Skeletal muscle tissue (tissue), 3 donors: ENCODE measurements at regions not wholly inside any gene's neighbourhood (a gene's known extent, or its start where the extent isn't known, plus 50 kb on each side); places are given as distances from the start of the nearest gene placed in this dataset.
"Not testable (repeated sequence)": the region's sequence is repeated elsewhere in the genome, so short reads cannot be mapped to it uniquely, and the experiment has no call there.

Experiments
- H3K27ac ChIP-seq: one replicate; pipeline ENCODE4 v1.7.0; 2013; ENCODE audit warnings: mild to moderate bottlenecking, low read depth, low read length, inconsistent platforms
- H3K27me3 ChIP-seq, 3 donors: one replicate each; pipeline ENCODE4 v1.7.0; 2013; ENCODE audit warnings: low read length in 3 of 3; ENCODE audit not compliant: control insufficient read depth in 3 of 3, insufficient read depth in 3 of 3
- H3K36me3 ChIP-seq, 3 donors: one replicate each; pipeline ENCODE4 v1.7.0; 2013; ENCODE audit warnings: low read length in 3 of 3; ENCODE audit not compliant: control insufficient read depth in 3 of 3, insufficient read depth in 3 of 3
- H3K4me1 ChIP-seq, 3 donors: one replicate each; pipeline ENCODE4 v1.7.0; 2013; ENCODE audit warnings: low read length in 3 of 3, mild to moderate bottlenecking in 3 of 3; ENCODE audit not compliant: control insufficient read depth in 3 of 3, insufficient read depth in 3 of 3
- H3K4me3 ChIP-seq, 3 donors: one replicate each; pipeline ENCODE4 v1.7.0; 2013; ENCODE audit warnings: low read length in 3 of 3
- H3K9ac ChIP-seq, 3 donors: one replicate each; pipeline ENCODE4 v1.7.0; 2013; ENCODE audit warnings: low read length in 3 of 3, mild to moderate bottlenecking in 3 of 3, moderate library complexity in 2 of 3, low read depth in 1 of 3
- H3K9me3 ChIP-seq, 3 donors: one replicate each; pipeline ENCODE4 v1.7.0; 2013; ENCODE audit warnings: low read length in 3 of 3; ENCODE audit not compliant: control insufficient read depth in 3 of 3
- donor health status: Osteomylitis.

DNA sequence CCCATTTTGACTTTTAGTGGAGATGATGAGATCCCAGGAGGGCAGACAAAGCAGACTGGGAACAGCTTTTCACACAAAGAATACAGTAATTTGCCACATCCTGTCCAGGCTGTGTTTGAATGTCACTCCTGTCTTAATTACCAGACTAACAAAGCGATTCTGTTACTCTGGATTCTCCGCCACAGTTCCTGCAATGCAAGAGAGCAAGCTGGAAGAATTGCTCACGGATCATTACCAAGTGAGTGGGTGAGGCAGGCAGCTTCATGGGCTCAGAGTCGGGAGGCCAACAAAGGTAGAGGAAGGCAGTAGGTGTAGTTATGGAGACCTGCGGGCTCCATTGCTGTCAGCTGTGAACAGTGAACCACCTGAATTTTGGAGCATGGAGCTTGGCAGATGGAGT is 250.5 kb upstream of the ATP5MC3 start:
- no peak overlapping the region for H3K9ac ChIP-seq
- H3K4me3 ChIP-seq = no peak overlapping the region
- H3K36me3 ChIP-seq = no peaks in the 10 kb centered on the region
- H3K27me3 ChIP-seq = no peaks in the 10 kb centered on the region
- no peak overlapping the region for H3K27ac ChIP-seq
- peaks cover 0 to 3% (median 0%) of the 10 kb centered on the region in 3 donors for H3K9me3 ChIP-seq
- no peaks in the 10 kb centered on the region for H3K4me1 ChIP-seq

DNA sequence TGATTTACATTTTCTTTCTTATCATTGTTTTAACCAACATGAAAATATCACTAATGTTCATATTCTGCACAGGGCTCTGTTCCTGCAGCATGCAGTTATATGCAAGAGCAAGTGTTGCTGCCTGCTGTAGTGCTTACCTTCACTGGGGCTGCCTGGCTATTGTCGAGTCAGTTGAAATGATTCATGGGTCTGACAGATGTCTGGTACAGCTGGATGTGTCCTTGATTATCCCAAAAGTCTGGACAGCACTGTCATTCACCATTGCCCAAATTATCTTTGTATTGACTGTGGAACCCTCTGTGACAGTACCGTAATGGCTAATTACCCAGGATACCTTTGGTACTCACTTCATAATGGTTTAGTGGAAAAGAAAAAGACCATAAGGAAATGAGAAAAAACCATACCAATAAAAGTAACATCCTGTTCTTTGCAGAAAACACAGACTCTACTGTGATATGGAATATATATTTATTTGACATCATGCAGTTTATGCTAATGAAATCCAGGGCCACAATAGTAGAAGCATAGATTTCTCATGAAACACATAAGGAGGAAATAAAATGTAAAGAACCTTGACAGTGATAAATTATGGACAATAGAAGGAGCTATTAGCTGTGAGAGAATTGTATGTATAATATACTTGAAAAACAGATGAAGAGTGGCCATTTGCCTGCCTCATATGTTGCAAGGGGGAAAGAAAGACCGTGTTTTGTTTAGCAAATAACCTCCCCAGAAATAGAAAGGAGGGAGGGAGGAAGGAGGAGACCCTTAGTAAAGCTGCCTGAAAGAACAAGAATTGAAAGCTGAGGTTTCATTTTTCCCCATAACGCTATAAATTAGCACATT is 249.8 kb upstream of the ATP5MC3 start:
- no peaks in the 10 kb centered on the region for H3K27me3 ChIP-seq
- H3K4me1 ChIP-seq = no peaks in the 10 kb centered on the region
- no peaks in the 10 kb centered on the region for H3K36me3 ChIP-seq
- no peak overlapping the region for H3K4me3 ChIP-seq
- H3K27ac ChIP-seq = no peak overlapping the region
- H3K9ac ChIP-seq = no peak overlapping the region
- H3K9me3 ChIP-seq = peaks cover 0 to 3% (median 0%) of the 10 kb centered on the region in 3 donors

DNA sequence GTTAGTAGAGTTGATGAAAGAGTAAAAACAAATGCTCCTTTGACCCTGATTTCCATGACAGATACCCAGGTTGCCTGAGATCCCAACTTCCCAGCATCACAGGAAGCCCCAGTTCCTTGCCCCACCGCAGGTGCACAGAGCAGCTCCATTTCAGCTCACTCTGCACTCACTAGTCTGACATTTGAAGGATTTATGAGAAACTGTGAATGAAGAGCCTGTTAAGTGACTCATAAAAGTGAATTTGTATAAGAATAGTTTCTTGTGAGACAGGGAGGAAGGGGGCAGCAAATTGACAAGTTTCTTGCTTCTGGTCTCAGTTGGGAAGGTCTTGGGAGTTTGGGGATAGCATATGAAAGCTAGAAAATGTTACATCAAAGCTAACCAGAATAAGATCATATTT is 248.7 kb upstream of the ATP5MC3 start:
- Histone ChIP-seq H3K4me1 (no peaks in the 10 kb centered on the region), H3K27me3 (no peaks in the 10 kb centered on the region), H3K36me3 (no peaks in the 10 kb centered on the region), H3K4me3 (no peak overlapping the region), H3K9ac (no peak overlapping the region), H3K9me3 (peaks cover 0 to 3% (median 0%) of the 10 kb centered on the region in 3 donors), H3K27ac (no peak overlapping the region)

DNA sequence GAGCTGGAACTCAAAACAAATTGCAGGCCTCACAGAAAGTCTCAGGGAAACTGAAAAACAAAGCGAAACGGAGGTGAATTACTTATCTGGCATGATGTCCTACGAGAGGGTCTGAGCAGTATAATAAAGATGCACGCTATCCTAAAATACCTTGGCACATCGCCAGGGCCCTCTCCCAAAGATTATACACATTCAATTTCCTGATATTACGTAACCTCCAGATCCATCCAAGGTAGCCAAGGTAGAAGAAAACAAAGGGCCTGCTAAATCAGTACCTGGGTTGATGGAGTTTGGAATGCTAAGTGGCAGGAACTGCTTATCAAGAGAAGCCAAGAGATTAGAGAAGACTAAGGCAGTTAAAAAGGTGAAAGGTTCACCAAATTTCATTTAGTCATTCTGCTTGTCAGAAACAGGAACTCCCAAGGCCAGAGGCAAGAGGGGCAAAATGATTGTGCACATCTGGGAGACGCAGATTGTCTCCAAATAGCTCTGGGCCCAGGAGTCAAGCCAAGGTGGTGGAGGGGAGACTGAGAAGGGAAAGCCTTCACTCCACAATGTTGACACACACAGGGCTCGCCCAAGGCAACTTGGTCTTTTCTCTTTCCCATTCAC is 236.8 kb upstream of the ATP5MC3 start:
- Histone ChIP-seq H3K9me3 (peaks cover 0 to 2% (median 0%) of the 10 kb centered on the region in 3 donors), H3K36me3 (no peaks in the 10 kb centered on the region), H3K4me3 (no peak overlapping the region), H3K9ac (no peak overlapping the region), H3K27ac (no peak overlapping the region), H3K27me3 (peaks cover 0 to 2% (median 2%) of the 10 kb centered on the region in 3 donors), H3K4me1 (no peaks in the 10 kb centered on the region)

DNA sequence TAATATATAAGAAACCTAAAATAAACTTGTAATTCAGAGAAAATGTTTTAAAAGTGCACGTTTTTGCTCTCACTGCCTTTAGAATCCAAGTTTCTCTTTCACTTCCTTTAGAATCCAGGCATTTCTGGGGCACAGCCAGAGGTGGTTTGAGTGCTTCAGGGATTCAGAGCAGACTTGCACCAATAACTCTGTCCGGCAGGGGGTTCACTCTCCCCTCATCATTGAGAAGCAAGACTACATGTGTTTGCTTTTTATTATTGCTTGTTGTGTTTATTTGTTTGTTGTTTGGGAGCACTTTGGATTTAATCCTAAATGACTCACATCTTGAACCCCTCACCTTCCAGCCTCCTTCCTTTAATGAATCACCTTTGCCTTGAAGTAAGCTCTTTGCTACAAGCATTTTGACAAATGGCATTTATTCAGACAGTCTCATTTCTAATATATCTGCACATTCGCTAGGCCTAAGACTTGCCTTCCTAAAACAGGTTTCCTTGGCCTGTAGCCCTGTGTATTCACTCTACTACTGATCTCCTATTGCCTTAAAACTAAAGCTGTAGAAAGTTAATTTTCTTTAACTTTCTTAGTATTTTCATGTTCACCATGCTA is 233.5 kb upstream of the ATP5MC3 start:
- Histone ChIP-seq H3K36me3 (no peaks in the 10 kb centered on the region), H3K4me1 (no peaks in the 10 kb centered on the region), H3K27me3 (no peaks in the 10 kb centered on the region), H3K9ac (no peak overlapping the region), H3K27ac (no peak overlapping the region), H3K9me3 (no peaks in the 10 kb centered on the region), H3K4me3 (no peak overlapping the region)

DNA sequence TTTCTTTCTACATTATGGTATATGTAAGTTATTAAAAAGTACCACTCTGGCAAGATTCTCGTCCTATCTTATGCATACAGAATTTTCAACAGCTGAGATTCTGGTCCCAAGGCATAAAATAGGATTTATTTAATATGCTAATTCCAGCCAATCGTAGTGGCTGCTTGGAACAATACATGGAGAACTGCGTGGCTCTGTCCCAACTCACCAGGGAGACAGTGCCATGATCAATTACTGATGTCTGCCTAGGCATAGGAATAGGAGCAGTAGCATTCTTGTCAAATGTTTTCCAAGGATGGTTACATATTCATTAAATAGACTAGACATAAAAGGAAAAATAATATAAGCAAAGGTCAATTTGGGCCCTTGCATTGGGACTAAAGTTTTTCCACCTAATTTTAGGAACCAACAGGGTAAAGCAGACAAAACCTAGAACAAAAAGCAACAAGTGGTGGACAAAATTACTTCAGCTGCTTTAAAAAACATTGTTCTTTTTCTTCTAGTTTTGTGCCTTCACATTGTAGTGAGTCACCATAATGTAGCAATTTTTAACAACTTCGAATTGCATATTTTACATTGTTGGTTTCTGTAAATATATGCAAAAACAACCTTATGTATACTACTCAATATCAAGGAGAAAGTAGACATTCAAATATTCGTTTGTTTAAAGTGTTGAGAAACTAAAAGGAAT is 232.8 kb upstream of the ATP5MC3 start:
- Histone ChIP-seq H3K4me1 (no peaks in the 10 kb centered on the region), H3K9me3 (no peaks in the 10 kb centered on the region), H3K9ac (no peak overlapping the region), H3K4me3 (no peak overlapping the region), H3K27ac (no peak overlapping the region), H3K36me3 (no peaks in the 10 kb centered on the region), H3K27me3 (no peaks in the 10 kb centered on the region)

DNA sequence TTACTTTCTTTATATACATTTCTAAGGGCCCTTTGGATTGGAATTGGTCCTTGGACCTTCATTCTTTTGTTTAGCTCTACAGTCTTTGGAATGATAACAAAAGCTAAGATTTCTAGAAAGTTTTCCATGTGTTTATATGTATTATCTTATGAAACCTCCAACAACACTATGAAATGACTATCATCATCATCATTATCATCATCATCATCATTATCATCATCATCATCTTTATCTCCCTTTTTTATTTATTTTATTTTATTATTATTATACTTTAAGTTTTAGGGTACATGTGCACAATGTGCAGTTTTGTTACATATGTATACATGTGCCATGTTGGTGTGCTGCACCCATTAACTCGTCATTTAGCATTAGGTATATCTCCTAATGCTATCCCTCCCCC is 229.4 kb upstream of the ATP5MC3 start:
- not testable (repeated sequence) for H3K9me3 ChIP-seq, H3K9ac ChIP-seq, H3K4me1 ChIP-seq, H3K36me3 ChIP-seq, H3K4me3 ChIP-seq, H3K27me3 ChIP-seq, H3K27ac ChIP-seq

DNA sequence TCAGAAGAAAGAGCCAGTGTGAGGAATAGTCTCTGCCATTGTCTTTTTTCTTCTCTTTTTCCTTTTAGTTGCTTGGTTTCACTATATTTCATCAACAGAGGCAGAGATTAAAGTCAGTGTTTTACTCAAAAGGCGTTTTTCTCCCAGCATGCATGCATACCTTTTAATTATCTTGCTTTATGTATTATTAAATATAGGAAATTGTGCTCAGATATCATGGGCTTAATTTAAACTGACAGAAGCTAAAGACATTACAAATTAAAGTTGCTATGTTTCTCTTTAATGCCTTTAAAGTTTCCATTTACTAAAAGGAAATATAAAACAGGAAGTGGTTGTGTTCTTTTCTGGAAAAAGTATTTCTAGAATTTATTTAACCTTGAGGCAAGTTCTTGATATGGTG is 223.3 kb upstream of the ATP5MC3 start:
- Histone ChIP-seq H3K9me3 (no peaks in the 10 kb centered on the region), H3K4me3 (no peak overlapping the region), H3K4me1 (no peaks in the 10 kb centered on the region), H3K9ac (no peak overlapping the region), H3K27me3 (no peaks in the 10 kb centered on the region), H3K27ac (no peak overlapping the region), H3K36me3 (no peaks in the 10 kb centered on the region)

DNA sequence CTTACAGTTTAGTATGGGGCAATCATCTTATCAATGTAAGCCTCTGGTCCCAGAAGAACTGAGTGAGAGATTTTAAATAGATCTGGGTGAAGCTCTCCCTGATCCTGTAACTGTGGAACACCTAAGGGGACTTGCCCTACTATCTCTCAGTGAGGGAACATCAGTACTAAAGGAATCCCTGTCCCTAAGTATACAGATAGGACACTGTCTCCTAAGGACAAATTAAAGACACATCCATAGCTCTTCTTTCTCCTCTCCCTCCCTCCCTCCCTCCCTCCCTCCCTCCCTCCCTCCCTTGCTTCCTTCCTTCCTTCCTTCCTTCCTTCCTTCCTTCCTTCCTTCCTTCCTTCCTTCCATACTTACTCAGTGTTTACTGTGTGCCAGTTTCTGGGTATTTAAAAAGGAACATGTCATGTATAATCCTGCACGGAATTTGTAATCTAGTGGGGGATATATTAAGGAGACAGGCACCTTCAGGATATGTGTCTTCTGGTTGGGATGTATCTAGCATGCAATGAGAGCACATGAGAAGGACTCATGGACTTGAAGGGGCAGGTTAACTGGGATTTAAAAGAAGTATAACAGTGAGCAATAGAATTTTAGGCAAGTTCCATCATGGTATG is 222.2 kb upstream of the ATP5MC3 start:
- peaks cover 0 to 2% (median 0%) of the 10 kb centered on the region in 3 donors for H3K27me3 ChIP-seq
- H3K4me3 ChIP-seq = no peak overlapping the region

More for the DNA sequence above, 222.2 kb upstream of the ATP5MC3 start:
- Histone ChIP-seq H3K9ac (no peak overlapping the region), H3K27ac (no peak overlapping the region), H3K36me3 (no peaks in the 10 kb centered on the region), H3K4me1 (no peaks in the 10 kb centered on the region), H3K9me3 (no peaks in the 10 kb centered on the region)
